HCT116 (cell line): ENCODE measurements at regions not wholly inside any gene's neighbourhood (a gene's known extent, or its start where the extent isn't known, plus 50 kb on each side); places are given as distances from the start of the nearest gene placed in this dataset.

Experiments
- ATAC-seq: fragments of 200-7000 bp; cut with Tn5 transposase; 2 replicates; pipeline ENCODE4 v1.9.1; 2020; ENCODE audit warnings: mild to moderate bottlenecking, moderate library complexity
- BruUV-seq: library from RNA; stranded (reverse); fragments of 400-500 nt; replicated peaks from 2 replicates; lab custom pipeline; 2021; lab: Mats Ljungman, UMichigan
- CTCF ChIA-PET: fragments of 300-600 bp; sonication (Branson Sonifier 250); formaldehyde crosslinking; loops from one replicate; lab custom pipeline; 2021; ENCODE audit warnings: antibody characterized with exemption; lab: Charles Lee
- POLR2A ChIA-PET: fragments of 300-600, 350-600 bp; sonication (Branson Sonifier 250); formaldehyde crosslinking; loops from one replicate; lab custom pipeline; 2021; ENCODE audit warnings: antibody characterized with exemption; lab: Charles Lee
- RAD21 ChIA-PET, 2 experiments: fragments of 300-600 bp; sonication (Branson Sonifier 250); formaldehyde crosslinking; loops; one replicate each; lab custom pipeline; 2023; ENCODE audit warnings: low total read pairs in 2 of 2; ENCODE audit not compliant: uncharacterized antibody in 2 of 2, unreplicated experiment in 2 of 2, low non-redundant PET in 1 of 2; lab: Charles Lee
- DNase-seq: peaks from one replicate; pipeline ENCODE4 v3.0.0-alpha.2; 2010; ENCODE audit warnings: low read depth, low spot score
- H2AFZ ChIP-seq: fragments of 200-600 bp; shearing (Covaris generic), sonication (generic); 2 replicates; pipeline ENCODE4 v1.6.1; 2017; ENCODE audit warnings: low read depth, mixed run types, mixed read lengths, antibody characterized with exemption, low read length; ENCODE audit not compliant: poor library complexity, severe bottlenecking
- H3K27ac ChIP-seq: 2 replicates; pipeline ENCODE4 v1.5.1; 2012; ENCODE audit warnings: low read depth, low read length
- H3K27me3 ChIP-seq: fragments of 200-600 bp; sonication (generic); 2 replicates; pipeline ENCODE4 v1.6.1; 2016; ENCODE audit warnings: mixed run types, low read length, mixed read lengths; ENCODE audit not compliant: insufficient read depth
- H3K36me3 ChIP-seq, 2 experiments: fragments of 200-500 bp in 1 of 2; fragments of 200-600 bp in 1 of 2; sonication (Bioruptor generic) in 1 of 2; sonication (generic) in 1 of 2; 2 replicates each; pipeline versions ENCODE4 v1.5.1 to v1.6.1; 2014 to 2016; ENCODE audit warnings: low read length in 2 of 2, inconsistent platforms in 1 of 2, mixed read lengths in 1 of 2, mixed run types in 1 of 2; ENCODE audit not compliant: insufficient read depth in 2 of 2, control insufficient read depth in 1 of 2
- H3K4me1 ChIP-seq, 2 experiments: fragments of 200-600 bp in 1 of 2; sonication (generic) in 1 of 2; 2 replicates each; pipeline versions ENCODE4 v1.5.1 to v1.6.1; 2012 to 2017; ENCODE audit warnings: low read length in 2 of 2, inconsistent platforms in 1 of 2, mild to moderate bottlenecking in 1 of 2, mixed read lengths in 1 of 2, mixed run types in 1 of 2, moderate library complexity in 1 of 2; ENCODE audit not compliant: insufficient read depth in 2 of 2, control insufficient read depth in 1 of 2
- H3K4me2 ChIP-seq: fragments of 200-600 bp; sonication (generic); 2 replicates; pipeline ENCODE4 v1.6.1; 2017; ENCODE audit warnings: mixed run types, low read length, mixed read lengths
- H3K4me3 ChIP-seq, 2 experiments: fragments of 200-600 bp in 1 of 2; sonication (generic) in 1 of 2; replicated peaks in 1 of 2; 2 replicates each; pipeline ENCODE4 v1.5.1; 2011 to 2016; ENCODE audit warnings: low read length in 2 of 2, control low read depth in 1 of 2, low read depth in 1 of 2, mild to moderate bottlenecking in 1 of 2, mixed read lengths in 1 of 2, mixed run types in 1 of 2
- H3K79me2 ChIP-seq: fragments of 200-600 bp; sonication (generic); 2 replicates; pipeline ENCODE4 v1.6.1; 2017; ENCODE audit warnings: mild to moderate bottlenecking, mixed run types, low read length, moderate library complexity, mixed read lengths; ENCODE audit not compliant: insufficient read depth
- H3K9ac ChIP-seq: fragments of 200-600 bp; sonication (generic); 2 replicates; pipeline ENCODE4 v1.6.1; 2016; ENCODE audit warnings: low read length, mixed read lengths
- H3K9me2 ChIP-seq: fragments of 200-600 bp; sonication (generic), shearing (Covaris generic); 2 replicates; pipeline ENCODE4 v1.6.1; 2017; ENCODE audit warnings: mixed run types, mild to moderate bottlenecking, moderate library complexity; ENCODE audit not compliant: insufficient read depth
- H3K9me3 ChIP-seq, 2 experiments: fragments of 200-500 bp in 1 of 2; fragments of 200-600 bp in 1 of 2; sonication (Bioruptor generic) in 1 of 2; sonication (generic) in 1 of 2; 2 replicates each; pipeline ENCODE4 v1.6.1; 2014 to 2017; ENCODE audit warnings: low read length in 2 of 2, mixed read lengths in 2 of 2, inconsistent platforms in 1 of 2, low read depth in 1 of 2, mild to moderate bottlenecking in 1 of 2, mixed run types in 1 of 2, moderate library complexity in 1 of 2; ENCODE audit not compliant: control insufficient read depth in 1 of 2, insufficient read depth in 1 of 2
- H4K20me1 ChIP-seq: fragments of 200-600 bp; sonication (generic), shearing (Covaris generic); 2 replicates; pipeline ENCODE4 v1.6.1; 2017; ENCODE audit warnings: mixed run types, mild to moderate bottlenecking, moderate library complexity; ENCODE audit not compliant: insufficient read depth
- ATF3 ChIP-seq: IDR thresholded peaks from 2 replicates; pipeline ENCODE4 v1.6.1; 2012
- CBX3 ChIP-seq: IDR thresholded peaks from 2 replicates; pipeline ENCODE4 v1.6.1; 2012; ENCODE audit warnings: low read depth
- CEBPB ChIP-seq: IDR thresholded peaks from 2 replicates; pipeline ENCODE4 v1.6.1; 2012; ENCODE audit warnings: low read depth
- CTCF ChIP-seq, 3 experiments: fragments of 200-600 bp in 1 of 3; sonication (generic) in 1 of 3; IDR thresholded peaks in 2 of 3; conservative IDR thresholded peaks in 1 of 3; 2 replicates each; pipeline ENCODE4 v1.5.1; 2012 to 2017; ENCODE audit warnings: low read depth in 2 of 3, low read length in 2 of 3, antibody characterized with exemption in 1 of 3, borderline replicate concordance in 1 of 3, control low read depth in 1 of 3, mild to moderate bottlenecking in 1 of 3, mixed read lengths in 1 of 3, mixed run types in 1 of 3, moderate library complexity in 1 of 3; ENCODE audit not compliant: insufficient read depth in 1 of 3
- EGR1 ChIP-seq: IDR thresholded peaks from 2 replicates; pipeline ENCODE4 v1.6.1; 2012; ENCODE audit warnings: low read depth
- EZH2 ChIP-seq: fragments of 200-600 bp; sonication (generic); IDR thresholded peaks from 2 replicates; pipeline ENCODE4 v1.6.1; 2017; ENCODE audit warnings: antibody characterized with exemption, mixed run types
- FOSL1 ChIP-seq: IDR thresholded peaks from 2 replicates; pipeline ENCODE4 v1.6.1; 2012; ENCODE audit warnings: low read depth
- JUND ChIP-seq: IDR thresholded peaks from 2 replicates; pipeline ENCODE4 v1.6.1; 2012
- MAX ChIP-seq: IDR thresholded peaks from 2 replicates; pipeline ENCODE4 v1.6.1; 2012
- POLR2A ChIP-seq: IDR thresholded peaks from 2 replicates; pipeline ENCODE4 v1.7.0; 2011; ENCODE audit warnings: borderline replicate concordance; ENCODE audit not compliant: insufficient read depth, insufficient read length; ENCODE audit errors: extremely low read depth
- POLR2AphosphoS5 ChIP-seq: IDR thresholded peaks from 2 replicates; pipeline ENCODE4 v1.6.1; 2011; ENCODE audit warnings: mild to moderate bottlenecking, low read depth, low read length, moderate library complexity
- RAD21 ChIP-seq: IDR thresholded peaks from 2 replicates; pipeline ENCODE4 v1.6.1; 2012; ENCODE audit warnings: low read depth, mild to moderate bottlenecking
- SIN3A ChIP-seq: IDR thresholded peaks from 2 replicates; pipeline ENCODE4 v1.6.1; 2012; ENCODE audit warnings: low read depth
- SP1 ChIP-seq: IDR thresholded peaks from 2 replicates; pipeline ENCODE4 v1.6.1; 2012; ENCODE audit warnings: low read depth
- SRF ChIP-seq: IDR thresholded peaks from 2 replicates; pipeline ENCODE4 v1.6.1; 2012; ENCODE audit warnings: low read depth
- TCF7L2 ChIP-seq: IDR thresholded peaks from 2 replicates; pipeline ENCODE4 v1.7.0; 2011; ENCODE audit warnings: borderline replicate concordance, inconsistent platforms; ENCODE audit not compliant: insufficient read depth, insufficient read length; ENCODE audit errors: extremely low read depth
- YY1 ChIP-seq: IDR thresholded peaks from 2 replicates; pipeline ENCODE4 v1.6.1; 2011; ENCODE audit warnings: low read length, low read depth, moderate library complexity, mild to moderate bottlenecking; ENCODE audit not compliant: insufficient replicate concordance; ENCODE audit errors: extremely low read depth
- ZBTB33 ChIP-seq: IDR thresholded peaks from 2 replicates; pipeline ENCODE4 v1.6.1; 2011; ENCODE audit warnings: mild to moderate bottlenecking, low read length, moderate library complexity; ENCODE audit not compliant: insufficient replicate concordance; ENCODE audit errors: extremely low read depth
- ZFX ChIP-seq: fragments of 450-650 bp; IDR thresholded peaks from 2 replicates; pipeline ENCODE4 v1.6.1; 2017
- ZNF274 ChIP-seq: fragments of 200-500 bp; sonication (Bioruptor generic); IDR thresholded peaks from 2 replicates; pipeline ENCODE4 v1.6.1; 2014; ENCODE audit warnings: mild to moderate bottlenecking, low read depth, low read length, inconsistent platforms
- intact Hi-C: fragments of 100-400 bp; cut with micrococcal nuclease; formaldehyde crosslinking; loops from 2 replicates; pipeline ENCODE4 v1.10.0; 2022

GRCh38 chr10:21314111-21314626 lies 211.3 kb downstream of the SKIDA1 start:
- no TSS peak for BruUV-seq
- peak overlapping the region; percentile 74; the same call in 1 of the 2 replicates for H3K27ac ChIP-seq
- POLR2A ChIA-PET: no interaction called here
- H3K4me2 ChIP-seq: peak overlapping the region; percentile 74
- CTCF ChIA-PET: no interaction called here
- DNase-seq (no peak), ATAC-seq (no peak)
- H3K9ac ChIP-seq: peak overlapping the region; percentile 33
- RAD21 ChIA-PET: no interaction called here
- H3K36me3 ChIP-seq: no peaks in the 10 kb centered on the region
- no peaks in the 10 kb centered on the region for H3K27me3 ChIP-seq
- no peaks in the 10 kb centered on the region for H3K9me3 ChIP-seq
- peaks cover 46 to 63% of the 10 kb centered on the region in 2 experiments for H3K4me1 ChIP-seq
- no peaks in the 10 kb centered on the region for H4K20me1 ChIP-seq
- no peaks in the 10 kb centered on the region for H3K79me2 ChIP-seq
- intact Hi-C loops: no loop called here
- H3K9me2 ChIP-seq: no peaks in the 10 kb centered on the region
- no peak overlapping the region for H3K4me3 ChIP-seq
- TF ChIP-seq MAX: no peak
- TF ChIP-seq SP1: no peak
- no peak for TF ChIP-seq POLR2A
- no peak for TF ChIP-seq SIN3A
- TF ChIP-seq ZFX: no peak
- no peak for TF ChIP-seq JUND
- TF ChIP-seq TCF7L2: no peak
- no peak for TF ChIP-seq CTCF (IDR thresholded peaks at IDR 0.05 in 2 of 3, conservative IDR thresholded peaks at IDR 0.05 in 1 of 3; ENCODE audit: borderline replicate concordance in 1 of 3, insufficient read depth in 1 of 3, low read depth in 2 of 3, low read length in 2 of 3)
- no peak for TF ChIP-seq EZH2
- TF ChIP-seq CEBPB: no peak
- TF ChIP-seq SRF: no peak
- no peak for TF ChIP-seq EGR1
- TF ChIP-seq CBX3: no peak
- no peak for TF ChIP-seq POLR2AphosphoS5
- TF ChIP-seq ZBTB33: no peak
- TF ChIP-seq YY1: no peak
- no peak for TF ChIP-seq FOSL1
- no peak for TF ChIP-seq RAD21
- no peak for TF ChIP-seq ZNF274
- no peak for TF ChIP-seq ATF3
- peak overlapping the region; percentile 66 for H2AFZ ChIP-seq
